Panc1 (cell line): ENCODE measurements at regions not wholly inside any gene's neighbourhood (a gene's known extent, or its start where the extent isn't known, plus 50 kb on each side); places are given as distances from the start of the nearest gene placed in this dataset.

Source experiments
- ATAC-seq: fragments of 200-7000 bp; cut with Tn5 transposase; 2 replicates; pipeline ENCODE4 v1.9.1; 2020; ENCODE audit warnings: mild to moderate bottlenecking, moderate library complexity
- BruUV-seq: library from RNA; stranded (reverse); fragments of 400-500 nt; replicated peaks from 2 replicates; lab custom pipeline; 2021; lab: Mats Ljungman, UMichigan
- CTCF ChIA-PET: fragments of 300-600 bp; sonication (Branson Sonifier 250); formaldehyde crosslinking; loops from one replicate; lab custom pipeline; 2022; ENCODE audit warnings: antibody characterized with exemption; lab: Charles Lee
- POLR2A ChIA-PET: fragments of 300-600 bp; sonication (Branson Sonifier 250); formaldehyde crosslinking; loops from one replicate; lab custom pipeline; 2022; ENCODE audit warnings: antibody characterized with exemption; lab: Charles Lee
- DNase-seq: peaks from one replicate; pipeline ENCODE4 v3.0.0-alpha.2; 2010; ENCODE audit warnings: low read depth, low spot score
- H3K27ac ChIP-seq: 2 replicates; pipeline ENCODE4 v1.5.1; 2011; ENCODE audit warnings: mild to moderate bottlenecking, low read length, inconsistent platforms
- H3K27me3 ChIP-seq: fragments of 200-500 bp; sonication (Bioruptor generic); 2 replicates; pipeline ENCODE4 v1.6.0; 2014; ENCODE audit warnings: low read length, inconsistent platforms; ENCODE audit not compliant: control insufficient read depth, insufficient read depth
- H3K36me3 ChIP-seq: fragments of 200-500 bp; sonication (Bioruptor generic); 2 replicates; pipeline ENCODE4 v1.5.1; 2014; ENCODE audit warnings: inconsistent platforms, mild to moderate bottlenecking, low read length, moderate library complexity; ENCODE audit not compliant: control insufficient read depth, insufficient read depth
- H3K4me1 ChIP-seq: 2 replicates; pipeline ENCODE4 v1.5.1; 2011; ENCODE audit warnings: inconsistent platforms, mild to moderate bottlenecking, low read length, moderate library complexity; ENCODE audit not compliant: control insufficient read depth, insufficient read depth
- H3K4me3 ChIP-seq, 2 experiments: 2 replicates each; pipeline ENCODE4 v1.5.1; 2011 to 2012; ENCODE audit warnings: low read depth in 2 of 2, low read length in 2 of 2, mild to moderate bottlenecking in 2 of 2, inconsistent platforms in 1 of 2, moderate library complexity in 1 of 2
- H3K9me3 ChIP-seq: fragments of 200-500 bp; sonication (Bioruptor generic); 2 replicates; pipeline ENCODE4 v1.5.1; 2014; ENCODE audit warnings: low read depth, mild to moderate bottlenecking, inconsistent platforms, low read length, moderate library complexity; ENCODE audit not compliant: control insufficient read depth, insufficient read depth
- CTCF ChIP-seq: fragments of 450-650 bp; IDR thresholded peaks from 2 replicates; pipeline ENCODE4 v1.5.1; 2017; ENCODE audit warnings: mild to moderate bottlenecking
- POLR2AphosphoS5 ChIP-seq: IDR thresholded peaks from 2 replicates; pipeline ENCODE4 v1.6.1; 2012; ENCODE audit warnings: mild to moderate bottlenecking, low read depth, low read length, moderate library complexity
- REST ChIP-seq, 2 experiments: IDR thresholded peaks; 2 replicates each; pipeline ENCODE4 v1.6.1; 2011 to 2012; ENCODE audit warnings: low read depth in 2 of 2, control low read depth in 1 of 2, low read length in 1 of 2, mild to moderate bottlenecking in 1 of 2, moderate library complexity in 1 of 2; ENCODE audit not compliant: insufficient read depth in 1 of 2
- SIN3A ChIP-seq: IDR thresholded peaks from 2 replicates; pipeline ENCODE4 v1.6.1; 2012; ENCODE audit warnings: low read depth, mild to moderate bottlenecking, low read length, moderate library complexity, borderline replicate concordance; ENCODE audit not compliant: insufficient read depth
- TCF7L2 ChIP-seq: IDR thresholded peaks from 2 replicates; pipeline ENCODE4 v1.6.1; 2011; ENCODE audit warnings: mild to moderate bottlenecking, low read depth, low read length, inconsistent platforms
- in situ Hi-C: cut with HindIII; loops from 2 replicates; pipeline ENCODE4 v1.10.0; 2016; ENCODE audit warnings: low sequenced_read_pairs, low pct_unique_long_range_greater_than_20kb
- intact Hi-C: fragments of 100-400 bp; cut with micrococcal nuclease; formaldehyde crosslinking; loops from one replicate; pipeline ENCODE4 v1.10.0; 2022; ENCODE audit not compliant: unreplicated experiment

GRCh38 chr19:28402701-28403290 lies 810.2 kb downstream of the UQCRFS1 start:
- H3K27me3 ChIP-seq, result no peaks in the 10 kb centered on the region
- no peaks in the 10 kb centered on the region for H3K4me1 ChIP-seq
- no peak for TF ChIP-seq CTCF
- TF ChIP-seq TCF7L2, result no peak
- TF ChIP-seq SIN3A, result no peak
- TF ChIP-seq REST (IDR thresholded peaks at IDR 0.05; ENCODE audit: insufficient read depth in 1 of 2, low read depth in 2 of 2, low read length in 1 of 2), result no peak
- TF ChIP-seq POLR2AphosphoS5, result no peak
- intact Hi-C loops (no loop called here), in situ Hi-C loops (no loop called here)
- ChIA-PET CTCF (no interaction called here), POLR2A (no interaction called here)
- H3K36me3 ChIP-seq, result no peaks in the 10 kb centered on the region
- ATAC-seq (no peak), DNase-seq (no peak)
- H3K27ac ChIP-seq, result no peak overlapping the region
- no peak overlapping the region for H3K4me3 ChIP-seq
- BruUV-seq, result no TSS peak
- H3K9me3 ChIP-seq, result no peaks in the 10 kb centered on the region

DNA sequence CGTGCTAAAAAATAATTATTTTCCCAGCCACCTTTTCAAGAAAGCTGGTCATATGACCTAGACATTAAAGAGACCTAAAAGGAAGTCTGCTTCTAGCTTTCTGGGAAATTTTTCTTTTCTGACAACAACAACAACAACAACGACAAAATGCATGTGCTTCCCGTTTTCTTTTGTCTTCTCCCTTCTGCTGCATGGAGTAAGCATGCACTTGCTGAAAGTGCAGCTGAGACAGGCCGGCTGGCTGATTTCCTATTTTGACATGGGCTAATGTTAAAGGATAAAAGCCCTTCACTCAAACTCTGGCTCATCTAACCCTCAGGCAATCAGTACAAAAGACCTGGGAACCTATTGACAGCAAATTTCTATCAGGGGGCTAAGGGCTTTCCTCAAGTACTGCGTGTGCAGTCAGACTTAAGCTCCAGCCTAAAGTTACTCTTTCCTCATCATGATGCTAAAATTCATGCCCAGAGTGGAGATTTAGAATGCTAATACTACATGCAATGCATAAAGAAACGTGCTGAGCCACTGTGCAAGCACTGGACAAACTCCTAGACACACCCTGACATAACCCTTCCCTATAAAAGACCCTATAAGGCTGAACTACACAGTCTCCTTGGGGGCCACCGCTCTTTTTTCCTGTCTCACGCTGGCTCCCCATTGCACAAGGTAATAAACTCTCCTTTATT lies 811.1 kb downstream of the UQCRFS1 start:
- intact Hi-C loops (no loop called here), in situ Hi-C loops (no loop called here)
- BruUV-seq, result no TSS peak
- H3K4me3 ChIP-seq, result no peak overlapping the region
- POLR2A ChIA-PET, result no interaction called here
- TF ChIP-seq REST (IDR thresholded peaks at IDR 0.05; ENCODE audit: insufficient read depth in 1 of 2, low read depth in 2 of 2, low read length in 1 of 2) (no peak), SIN3A (no peak), TCF7L2 (no peak), POLR2AphosphoS5 (no peak), CTCF (no peak)
- H3K9me3 ChIP-seq, result no peaks in the 10 kb centered on the region
- H3K27ac ChIP-seq, result no peak overlapping the region
- H3K27me3 ChIP-seq, result no peaks in the 10 kb centered on the region
- ATAC-seq (no peak), DNase-seq (no peak)
- CTCF ChIA-PET, result no interaction called here
- H3K36me3 ChIP-seq, result no peaks in the 10 kb centered on the region
- no peaks in the 10 kb centered on the region for H3K4me1 ChIP-seq
